Endothelial cell of umbilical vein (primary cell): ENCODE measurements at regions not wholly inside any gene's neighbourhood (a gene's known extent, or its start where the extent isn't known, plus 50 kb on each side); places are given as distances from the start of the nearest gene placed in this dataset.

Experiments used
- CTCF ChIP-seq, 2 donors: IDR thresholded peaks; 1 replicate in 1 of 2; 2 replicates in 1 of 2; pipeline ENCODE4 v1.5.1; 2011; ENCODE audit warnings: low read length in 2 of 2, mild to moderate bottlenecking in 2 of 2, moderate library complexity in 2 of 2, control low read depth in 1 of 2, inconsistent platforms in 1 of 2, low read depth in 1 of 2; ENCODE audit not compliant: insufficient read depth in 1 of 2; ENCODE audit errors: extremely low read depth in 1 of 2
- EZH2 ChIP-seq: IDR thresholded peaks from 2 replicates; pipeline ENCODE4 v1.6.1; 2012; ENCODE audit warnings: borderline replicate concordance, low read depth, mild to moderate bottlenecking, moderate library complexity, low read length, inconsistent platforms; ENCODE audit not compliant: severe bottlenecking
- FOS ChIP-seq: IDR thresholded peaks from 2 replicates; pipeline ENCODE4 v1.6.1; 2011; ENCODE audit warnings: mild to moderate bottlenecking, low read length, moderate library complexity, borderline replicate concordance; ENCODE audit not compliant: insufficient read depth
- JUN ChIP-seq: IDR thresholded peaks from 2 replicates; pipeline ENCODE4 v1.6.1; 2011; ENCODE audit warnings: borderline replicate concordance, low read depth; ENCODE audit not compliant: insufficient read length, insufficient read depth
- MAX ChIP-seq: IDR thresholded peaks from 2 replicates; pipeline ENCODE4 v1.6.1; 2011; ENCODE audit not compliant: insufficient read depth, insufficient read length
- MYC ChIP-seq: IDR thresholded peaks from one replicate; pipeline ENCODE4 v1.6.1; 2011; ENCODE audit warnings: mild to moderate bottlenecking, low read depth, low read length
- POLR2A ChIP-seq: IDR thresholded peaks from 2 replicates; pipeline ENCODE4 v1.6.1; 2012; ENCODE audit warnings: low read depth, mild to moderate bottlenecking, control low read depth, low read length
- POLR2AphosphoS5 ChIP-seq: IDR thresholded peaks from 2 replicates; pipeline ENCODE4 v1.6.1; 2012; ENCODE audit warnings: low read depth, mild to moderate bottlenecking, control low read depth, low read length, moderate library complexity; ENCODE audit not compliant: insufficient read depth

- TF ChIP-seq CTCF (IDR thresholded peaks at IDR 0.05; ENCODE audit: extremely low read depth in 1 of 2, insufficient read depth in 1 of 2, low read depth in 1 of 2, low read length in 2 of 2), result no peak
- no peak for TF ChIP-seq FOS
- no peak for TF ChIP-seq POLR2A
- TF ChIP-seq POLR2AphosphoS5, result no peak
- no peak for TF ChIP-seq EZH2
- no peak for TF ChIP-seq MYC
- no peak for TF ChIP-seq JUN
- no peak for TF ChIP-seq MAX
Measured at GRCh38 chr2:144081272-144081671, 438.6 kb downstream of the ZEB2 start.
